T-helper 2 cell treated with Interferon-gamma antibody and Interleukin-4, amounts not matched to agents 5 μg/mL and 100 μg/mL, for 36 hours (primary cell): ENCODE measurements at regions not wholly inside any gene's neighbourhood (a gene's known extent, or its start where the extent isn't known, plus 50 kb on each side); places are given as distances from the start of the nearest gene placed in this dataset.

Experiments used
- DNase-seq: peaks from one replicate; pipeline ENCODE4 v3.0.0; 2021; ENCODE audit warnings: low spot score
- H3K27ac Mint-ChIP-seq: one replicate; pipeline ENCODE4 v1.8.0; 2021; ENCODE audit warnings: mild to moderate bottlenecking, mixed read lengths
- H3K27me3 Mint-ChIP-seq: one replicate; pipeline ENCODE4 v1.8.0; 2021; ENCODE audit warnings: low read depth, mixed read lengths
- H3K36me3 Mint-ChIP-seq: one replicate; pipeline ENCODE4 v1.8.0; 2021; ENCODE audit warnings: low read depth, mixed read lengths
- H3K4me1 Mint-ChIP-seq: one replicate; pipeline ENCODE4 v1.8.0; 2021; ENCODE audit warnings: low read depth, mixed read lengths
- H3K4me3 Mint-ChIP-seq: one replicate; pipeline ENCODE4 v1.8.0; 2022; ENCODE audit warnings: mild to moderate bottlenecking, moderate library complexity, mixed read lengths
- H3K9me3 Mint-ChIP-seq: one replicate; pipeline ENCODE4 v1.8.0; 2021; ENCODE audit warnings: mixed read lengths

DNA sequence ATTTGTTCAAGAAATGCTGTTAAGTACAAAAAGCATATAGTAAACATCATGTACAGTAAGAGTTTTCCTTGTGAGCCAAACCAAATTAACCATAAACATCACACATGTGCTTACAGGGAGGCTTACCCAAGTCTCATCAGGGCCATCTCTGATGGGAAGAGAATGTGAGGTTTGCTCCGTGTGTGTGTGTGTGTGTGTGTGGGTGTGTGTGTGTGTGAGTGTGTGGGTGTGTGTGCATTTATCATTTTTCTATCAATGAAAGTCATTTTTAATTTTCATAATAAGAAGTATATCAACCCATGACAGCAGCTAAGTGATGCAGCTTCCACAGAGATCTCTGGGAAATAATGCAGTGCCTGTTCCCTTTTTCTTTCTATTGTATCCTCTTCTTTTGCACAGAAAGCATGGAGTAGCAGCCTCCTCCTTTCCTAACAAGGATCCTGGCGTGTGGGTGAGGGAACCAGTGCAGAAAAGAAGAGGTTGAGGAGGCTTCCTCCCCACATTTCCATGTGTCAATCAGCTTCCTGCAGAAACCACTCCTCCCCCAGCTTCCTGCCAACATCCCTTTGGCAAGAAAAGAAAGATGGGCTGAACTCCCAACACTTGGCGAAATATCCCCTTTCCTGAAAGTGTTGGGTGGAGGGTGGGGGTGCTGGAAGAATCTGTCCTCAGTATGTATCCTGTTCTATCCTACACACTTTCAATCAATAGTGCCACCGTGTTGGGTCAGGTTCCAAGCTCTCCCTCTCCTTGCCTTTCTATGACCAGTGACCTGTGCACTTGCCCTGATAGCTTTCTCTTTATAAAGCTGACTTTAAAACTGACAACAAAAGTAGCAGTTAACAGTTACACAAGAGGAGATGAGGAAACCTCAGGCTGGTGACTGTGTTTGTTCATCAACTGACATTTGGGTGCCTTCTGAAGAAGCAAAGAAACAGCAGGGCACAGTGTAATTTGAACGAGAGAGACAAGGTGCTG, 251.8 kb upstream of the CITED2 start:
- DNase-seq: no peak
- Mint-ChIP-seq H3K9me3 (no peaks in the 10 kb centered on the region), H3K4me3 (no peak overlapping the region), H3K36me3 (no peaks in the 10 kb centered on the region), H3K27ac (no peak overlapping the region), H3K4me1 (peaks cover 8% of the 10 kb centered on the region), H3K27me3 (peaks cover 24% of the 10 kb centered on the region)

DNA sequence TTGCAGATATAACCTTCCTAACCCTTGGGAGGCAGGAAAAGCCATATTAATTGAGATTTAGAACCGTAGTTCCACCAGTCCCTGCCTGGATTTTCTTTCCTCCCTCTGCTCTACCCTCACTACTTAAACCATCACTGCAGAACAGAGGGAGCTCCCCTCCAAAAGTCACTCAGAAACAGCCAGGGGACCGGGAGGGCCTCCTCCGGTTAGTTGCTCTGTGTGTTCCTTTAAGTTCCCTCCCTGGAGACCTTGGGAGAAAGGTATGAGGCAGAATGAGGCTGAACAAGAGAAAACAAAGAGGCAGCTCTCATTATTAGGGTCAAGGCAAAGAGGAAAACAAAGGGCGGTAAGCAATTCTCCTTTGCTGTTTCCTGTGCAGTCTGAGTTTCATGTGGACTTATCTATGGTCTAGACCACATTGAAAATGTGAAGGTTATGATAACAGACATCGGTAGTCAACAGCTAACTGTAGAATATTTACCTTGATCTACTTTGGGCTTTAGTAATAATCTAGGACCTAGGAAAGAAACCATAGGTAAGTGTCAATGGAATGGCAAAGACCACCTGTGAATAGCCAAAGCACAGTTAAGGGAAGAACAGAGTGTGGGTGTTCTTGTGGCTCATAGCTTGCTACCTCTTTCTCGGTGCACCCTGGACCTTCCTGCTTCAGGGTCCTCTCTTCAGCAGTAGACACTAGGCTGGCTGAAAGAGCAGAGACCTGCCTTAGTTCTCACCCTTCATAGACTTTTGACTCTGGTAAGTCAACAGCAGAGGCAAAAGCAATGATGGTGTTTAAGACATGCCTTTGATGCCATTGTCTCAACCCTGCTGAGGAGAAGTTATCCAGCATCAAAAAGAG, 250.9 kb upstream of the CITED2 start:
- no peak for DNase-seq
- H3K9me3 Mint-ChIP-seq: no peaks in the 10 kb centered on the region
- H3K27me3 Mint-ChIP-seq: peaks cover 24% of the 10 kb centered on the region
- H3K4me3 Mint-ChIP-seq: no peak overlapping the region
- no peak overlapping the region for H3K27ac Mint-ChIP-seq
- no peaks in the 10 kb centered on the region for H3K36me3 Mint-ChIP-seq
- peaks cover 8% of the 10 kb centered on the region for H3K4me1 Mint-ChIP-seq

DNA sequence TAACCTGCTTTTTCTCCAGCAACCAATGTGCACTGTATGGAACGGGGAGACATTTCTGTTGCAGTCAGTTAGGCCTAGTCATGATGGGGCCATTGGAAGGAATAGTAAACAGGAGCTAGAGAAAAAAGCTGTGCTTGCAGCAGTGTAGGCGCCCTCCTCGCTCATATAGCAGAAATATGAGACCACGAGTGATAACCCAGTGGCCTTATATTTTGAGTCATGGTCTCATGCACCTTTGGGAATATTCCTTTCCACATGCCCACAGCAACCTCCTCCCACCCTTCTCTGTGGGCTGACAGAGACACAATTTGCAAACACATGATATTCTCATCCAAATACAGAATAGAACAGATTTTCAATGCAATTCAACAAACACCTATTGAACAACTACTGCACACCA, 248.9 kb upstream of the CITED2 start:
- Mint-ChIP-seq H3K9me3 (no peaks in the 10 kb centered on the region), H3K4me3 (no peak overlapping the region), H3K4me1 (peaks cover 8% of the 10 kb centered on the region), H3K27me3 (peaks cover 14% of the 10 kb centered on the region), H3K36me3 (no peaks in the 10 kb centered on the region), H3K27ac (no peak overlapping the region)
- no peak for DNase-seq

DNA sequence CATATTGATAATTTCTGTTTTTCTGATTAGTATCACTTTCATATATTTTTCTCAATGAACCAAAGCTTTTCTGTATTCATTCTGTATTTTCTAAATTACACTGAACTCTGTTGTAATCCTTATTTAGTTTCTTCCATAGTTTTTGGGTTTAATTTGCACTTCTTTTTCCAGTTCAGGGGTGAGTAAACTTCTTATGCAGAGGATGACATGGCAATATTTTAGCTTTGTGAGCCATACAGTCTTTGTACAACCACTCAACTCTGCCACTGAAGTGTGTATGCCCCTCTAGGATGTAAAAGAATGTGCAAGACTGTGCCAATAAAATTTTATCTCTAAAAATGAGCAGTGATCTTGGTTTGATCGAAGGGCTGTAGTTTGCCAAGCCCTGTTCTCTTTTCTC, 239.0 kb upstream of the CITED2 start:
- no peak for DNase-seq
- no peaks in the 10 kb centered on the region for H3K9me3 Mint-ChIP-seq
- H3K4me1 Mint-ChIP-seq: no peaks in the 10 kb centered on the region
- H3K27me3 Mint-ChIP-seq: peaks cover 13% of the 10 kb centered on the region
- H3K36me3 Mint-ChIP-seq: no peaks in the 10 kb centered on the region
- no peak overlapping the region for H3K4me3 Mint-ChIP-seq
- H3K27ac Mint-ChIP-seq: no peak overlapping the region

DNA sequence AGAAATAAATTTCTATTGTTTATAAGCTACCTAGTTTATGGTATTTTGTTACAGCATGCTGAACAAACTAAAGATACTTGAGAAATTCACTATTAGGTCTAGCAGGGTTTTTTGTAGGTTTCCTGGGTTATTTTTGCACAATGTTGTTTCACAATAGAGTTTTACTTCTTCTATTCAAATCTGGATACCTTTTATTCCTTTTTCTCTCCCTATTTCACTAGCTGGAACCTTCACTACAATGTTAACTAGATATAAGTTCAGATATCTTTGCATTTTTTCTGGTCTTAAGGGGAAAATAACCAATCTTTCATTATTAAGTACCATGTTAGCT, 237.7 kb upstream of the CITED2 start:
- DNase-seq: no peak
- H3K36me3 Mint-ChIP-seq: no peaks in the 10 kb centered on the region
- H3K4me1 Mint-ChIP-seq: no peaks in the 10 kb centered on the region
- peaks cover 10% of the 10 kb centered on the region for H3K27me3 Mint-ChIP-seq
- no peak overlapping the region for H3K27ac Mint-ChIP-seq
- H3K9me3 Mint-ChIP-seq: no peaks in the 10 kb centered on the region
- H3K4me3 Mint-ChIP-seq: no peak overlapping the region

DNA sequence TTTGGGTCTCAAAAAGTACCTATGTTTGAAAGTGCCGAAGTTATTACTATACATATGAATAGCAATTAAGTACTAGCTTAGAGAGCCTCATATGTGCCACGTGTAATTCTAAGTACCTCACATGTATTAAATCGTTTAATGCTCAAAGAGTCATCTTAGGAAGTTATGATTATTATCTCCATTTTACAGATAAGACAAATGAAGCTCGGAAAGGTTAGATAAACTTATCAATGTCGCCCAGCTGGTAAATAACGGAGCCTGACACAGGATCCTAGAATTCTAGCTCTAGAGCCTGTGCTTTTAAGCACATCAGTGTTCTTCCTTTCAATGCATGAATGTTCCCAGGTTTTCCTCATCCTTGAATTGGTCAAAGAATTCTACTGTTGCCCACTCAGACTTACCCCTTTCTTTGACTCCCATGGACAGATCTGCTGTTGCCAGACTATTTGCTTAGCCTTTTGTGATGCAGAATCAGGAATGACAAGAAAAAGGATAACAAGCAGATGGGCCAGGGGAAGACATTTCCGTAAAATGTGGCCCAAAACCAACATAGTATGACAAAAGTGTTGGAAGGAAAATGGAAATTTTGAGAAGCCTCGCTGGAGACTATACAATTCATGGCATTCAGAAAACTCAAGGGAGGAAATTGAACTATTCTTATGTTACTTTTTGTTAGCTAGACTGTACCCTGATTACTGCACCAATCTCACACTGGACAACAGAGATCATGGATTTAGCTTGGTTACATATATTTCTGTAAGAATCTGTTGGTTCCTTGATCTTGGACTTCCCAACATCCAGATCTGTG, 237.1 kb upstream of the CITED2 start:
- no peak overlapping the region for H3K4me3 Mint-ChIP-seq
- H3K27ac Mint-ChIP-seq: no peak overlapping the region
- no peaks in the 10 kb centered on the region for H3K36me3 Mint-ChIP-seq
- H3K27me3 Mint-ChIP-seq: peaks cover 6% of the 10 kb centered on the region
- no peak for DNase-seq
- H3K9me3 Mint-ChIP-seq: no peaks in the 10 kb centered on the region
- H3K4me1 Mint-ChIP-seq: no peaks in the 10 kb centered on the region

DNA sequence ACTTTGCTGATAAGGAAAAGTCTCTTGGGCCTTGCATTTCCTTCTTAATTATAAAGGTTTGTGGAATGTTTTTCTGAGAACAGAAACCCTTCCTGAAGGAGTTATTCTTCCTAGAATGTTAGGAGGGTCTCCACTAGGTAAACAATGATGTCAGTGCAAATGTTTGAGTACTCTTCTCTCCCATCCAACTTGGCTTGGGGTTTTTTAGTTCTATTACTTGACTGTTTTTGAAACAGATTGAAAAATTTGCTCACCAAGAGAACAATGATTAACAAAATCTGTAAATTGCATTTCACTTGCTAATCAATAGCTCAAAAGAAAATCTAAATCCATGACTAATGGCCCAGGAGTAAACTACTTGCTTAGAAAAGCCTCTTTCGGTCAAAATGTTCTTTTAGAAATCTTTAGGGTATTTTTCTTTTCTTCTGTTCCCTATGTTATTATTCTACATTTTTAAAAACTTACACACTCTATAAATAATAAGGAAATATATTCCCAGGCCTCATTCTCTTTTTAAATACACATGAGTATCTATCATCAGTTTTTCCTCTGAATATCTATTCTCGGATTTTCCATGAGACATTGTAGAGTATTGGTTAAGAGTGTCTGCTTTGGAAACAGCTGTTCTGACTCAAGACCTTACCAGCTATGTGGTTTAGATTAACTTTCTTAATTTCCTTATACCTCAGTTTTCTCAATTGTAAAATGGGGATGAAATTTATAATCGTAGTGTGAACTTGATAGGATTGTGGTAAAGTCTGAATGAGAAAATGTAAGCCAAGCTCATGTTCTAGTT, 234.2 kb upstream of the CITED2 start:
- H3K27me3 Mint-ChIP-seq: no peaks in the 10 kb centered on the region
- no peaks in the 10 kb centered on the region for H3K4me1 Mint-ChIP-seq
- no peak overlapping the region for H3K27ac Mint-ChIP-seq
- H3K9me3 Mint-ChIP-seq: no peaks in the 10 kb centered on the region
- DNase-seq: no peak
- H3K4me3 Mint-ChIP-seq: no peak overlapping the region
- H3K36me3 Mint-ChIP-seq: no peaks in the 10 kb centered on the region

DNA sequence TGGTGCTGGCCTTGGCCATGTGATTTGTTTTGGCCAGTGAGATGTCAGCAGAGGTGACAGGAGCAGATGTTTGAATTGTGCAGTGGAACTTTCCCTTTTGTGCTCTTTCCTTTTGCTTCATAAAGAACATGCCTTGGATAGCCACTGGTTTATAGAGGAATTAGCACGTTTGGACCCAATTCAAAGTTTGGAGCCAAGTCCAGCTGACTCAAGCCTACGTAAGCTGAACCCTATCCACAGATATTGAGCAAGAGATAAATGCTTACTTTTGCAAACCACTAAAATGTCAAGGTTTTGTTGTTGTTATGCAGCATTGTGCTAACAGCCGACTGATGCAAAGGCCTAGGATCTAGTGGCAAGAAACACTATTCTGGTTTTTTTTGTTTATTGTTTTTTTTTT, 230.9 kb upstream of the CITED2 start:
- no peaks in the 10 kb centered on the region for H3K9me3 Mint-ChIP-seq
- DNase-seq: no peak
- H3K36me3 Mint-ChIP-seq: peaks cover 3% of the 10 kb centered on the region
- H3K4me3 Mint-ChIP-seq: no peak overlapping the region
- H3K27ac Mint-ChIP-seq: no peak overlapping the region
- H3K4me1 Mint-ChIP-seq: peaks cover 5% of the 10 kb centered on the region
- no peaks in the 10 kb centered on the region for H3K27me3 Mint-ChIP-seq

DNA sequence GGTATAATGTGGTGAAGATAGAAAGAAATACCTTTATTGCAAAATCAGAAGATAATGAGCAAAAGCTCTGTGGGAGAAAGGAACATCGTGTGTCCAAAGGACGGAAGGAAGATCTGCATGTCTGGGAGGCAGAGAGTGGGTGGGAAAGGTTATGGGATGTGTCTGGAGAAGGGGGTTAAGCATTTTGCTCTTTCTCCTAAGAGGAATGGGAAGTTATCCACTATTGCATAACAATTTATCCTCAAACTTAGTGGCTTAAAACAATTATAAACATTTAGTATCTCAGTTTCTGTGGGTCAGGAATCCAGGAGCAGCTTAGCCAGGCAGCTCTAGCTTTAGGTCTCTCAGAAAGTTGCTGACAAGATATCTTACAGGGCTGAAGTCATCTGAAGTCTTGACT, 229.1 kb upstream of the CITED2 start:
- Mint-ChIP-seq H3K36me3 (peaks cover 3% of the 10 kb centered on the region), H3K27me3 (no peaks in the 10 kb centered on the region), H3K4me3 (no peak overlapping the region), H3K4me1 (peaks cover 5% of the 10 kb centered on the region), H3K27ac (no peak overlapping the region), H3K9me3 (no peaks in the 10 kb centered on the region)
- DNase-seq: no peak

DNA sequence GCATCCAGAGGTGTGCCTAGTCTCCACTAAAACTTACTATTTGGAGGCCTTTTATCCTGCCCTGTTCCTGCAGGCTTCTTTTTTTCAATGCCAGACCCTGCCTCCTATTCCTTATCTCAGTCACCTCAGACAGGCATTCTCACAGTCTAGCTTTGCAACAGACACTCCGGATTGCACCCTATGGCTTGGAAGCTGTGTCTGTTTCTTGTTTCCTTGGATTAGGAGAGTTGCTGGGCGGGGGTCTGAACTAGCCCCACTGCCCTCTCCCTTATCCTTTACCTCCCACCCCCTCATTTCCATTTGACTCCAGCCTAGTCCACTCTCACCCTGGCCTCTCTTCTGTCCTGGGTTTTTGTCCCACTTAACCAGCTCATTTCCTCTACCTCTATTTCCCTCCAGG, 228.1 kb upstream of the CITED2 start:
- Mint-ChIP-seq H3K4me3 (no peak overlapping the region), H3K4me1 (peaks cover 5% of the 10 kb centered on the region), H3K27ac (no peak overlapping the region), H3K36me3 (peaks cover 3% of the 10 kb centered on the region), H3K27me3 (no peaks in the 10 kb centered on the region), H3K9me3 (no peaks in the 10 kb centered on the region)
- DNase-seq: no peak

DNA sequence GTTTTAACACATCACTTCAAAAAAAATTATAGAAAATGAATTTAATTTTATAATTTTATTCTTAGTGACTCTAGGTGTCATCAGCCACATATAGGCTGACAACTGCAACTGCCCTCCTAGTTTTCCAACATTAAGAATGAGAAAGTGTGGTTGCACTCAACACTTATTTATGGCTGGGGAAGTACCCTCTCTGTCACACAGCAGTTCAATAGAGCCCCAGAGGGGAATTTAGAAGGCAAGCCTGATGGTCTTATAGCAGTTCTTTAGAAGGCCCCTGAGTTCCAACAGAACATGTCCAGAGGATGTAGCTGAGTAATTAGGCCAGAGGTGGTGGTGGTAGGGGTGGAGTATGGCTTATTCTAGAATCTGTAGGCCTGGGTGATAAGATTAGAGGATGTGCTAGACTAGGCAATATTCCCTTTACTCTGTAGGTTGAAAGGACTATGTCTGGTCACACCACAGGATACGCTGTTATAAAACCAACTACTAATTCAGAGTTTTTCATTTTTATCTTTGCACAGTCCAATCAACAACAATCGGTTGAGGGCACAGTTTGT, 226.5 kb upstream of the CITED2 start:
- Mint-ChIP-seq H3K27ac (no peak overlapping the region), H3K27me3 (no peaks in the 10 kb centered on the region), H3K9me3 (no peaks in the 10 kb centered on the region), H3K36me3 (peaks cover 3% of the 10 kb centered on the region), H3K4me3 (no peak overlapping the region), H3K4me1 (peaks cover 5% of the 10 kb centered on the region)
- DNase-seq: peak; percentile 39

DNA sequence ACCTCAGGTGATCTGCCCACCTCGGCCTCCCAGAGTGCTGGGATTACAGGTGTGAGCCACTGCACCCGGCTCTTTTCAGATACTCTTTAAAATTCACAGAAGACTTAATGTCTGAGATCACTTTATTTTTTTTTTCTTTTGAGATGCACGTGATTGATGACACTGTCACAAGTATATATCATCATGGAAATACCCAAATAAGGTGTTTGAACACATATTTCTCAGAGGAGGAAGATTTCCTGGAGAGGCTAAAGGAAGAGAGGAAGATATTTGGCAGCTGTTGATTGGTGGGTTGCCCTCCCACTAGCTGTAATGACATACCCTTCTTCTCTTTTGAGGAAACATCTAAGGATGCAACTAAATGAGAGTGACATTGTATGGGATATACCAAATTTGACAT, 225.9 kb upstream of the CITED2 start:
- no peak overlapping the region for H3K4me3 Mint-ChIP-seq
- no peak overlapping the region for H3K27ac Mint-ChIP-seq
- H3K9me3 Mint-ChIP-seq: no peaks in the 10 kb centered on the region
- peaks cover 5% of the 10 kb centered on the region for H3K4me1 Mint-ChIP-seq
- DNase-seq: no peak
- H3K27me3 Mint-ChIP-seq: no peaks in the 10 kb centered on the region
- H3K36me3 Mint-ChIP-seq: peaks cover 3% of the 10 kb centered on the region
